ENCODE measurements at regions not wholly inside any gene's neighbourhood (a gene's known extent, or its start where the extent isn't known, plus 50 kb on each side); places are given as distances from the start of the nearest gene placed in this dataset.

- H3K27ac ChIP-seq: no peak overlapping the region
- no peak overlapping the region for H3K4me3 ChIP-seq
- TF ChIP-seq HMGXB4 (CRISPR knock-in tag; IDR thresholded peaks at IDR 0.05; ENCODE audit: borderline replicate concordance): no peak
- TF ChIP-seq E2F6 (IDR thresholded peaks at IDR 0.05; ENCODE audit: borderline replicate concordance, low read depth): no peak
- TF ChIP-seq FOXS1 (CRISPR knock-in tag; IDR thresholded peaks at IDR 0.05): no peak
- no peak for TF ChIP-seq BHLHE40 (IDR thresholded peaks at IDR 0.05; ENCODE audit: low read depth, low read length)
- no peak for TF ChIP-seq NPAS2 (CRISPR knock-in tag; IDR thresholded peaks at IDR 0.05; ENCODE audit: borderline replicate concordance)
- no peak for TF ChIP-seq POLR2AphosphoS2 (conservative IDR thresholded peaks at IDR 0.05; ENCODE audit: low read length)
- TF ChIP-seq ATOH8 (CRISPR knock-in tag; IDR thresholded peaks at IDR 0.05; ENCODE audit: low read depth): no peak
- TF ChIP-seq CBX8 (IDR thresholded peaks at IDR 0.05): no peak
- TF ChIP-seq TFCP2L1 (CRISPR knock-in tag; IDR thresholded peaks at IDR 0.05): no peak
- TF ChIP-seq HES2 (IDR thresholded peaks at IDR 0.05): no peak
- no peak for TF ChIP-seq USF2 (IDR thresholded peaks at IDR 0.05)
- no peak for TF ChIP-seq RARB (CRISPR knock-in tag; IDR thresholded peaks at IDR 0.05)
- TF ChIP-seq FOSB (CRISPR knock-in tag; IDR thresholded peaks at IDR 0.05): no peak
- no peak for TF ChIP-seq POLR2A (IDR thresholded peaks at IDR 0.05; ENCODE audit: low read length)
- TF ChIP-seq BCL3 (IDR thresholded peaks at IDR 0.05): no peak
- TF ChIP-seq FOSL2 (IDR thresholded peaks at IDR 0.05): no peak
- no peak for TF ChIP-seq FOSL2 (CRISPR knock-in tag; IDR thresholded peaks at IDR 0.05)
- no peaks in the 10 kb centered on the region for H3K4me1 ChIP-seq
- ChIA-PET POLR2A (no interaction called here), CTCF (interaction anchor here (0.6 kb wide), 1 partner anchor 429 kb away, joined by 3 read pairs; no protein-coding TSS in a partner anchor)
- ATAC-seq (no peak), DNase-seq (ENCODE audit: low read depth in 1 of 2, low spot score in 1 of 2) (no peak), FAIRE-seq (no peak)
- no peaks in the 10 kb centered on the region for H3K9me3 ChIP-seq
- no peak overlapping the region for H3K4me2 ChIP-seq
- 86% methylated on average over 7 of the region's 7 CpGs for WGBS (ENCODE audit: missing lambda C conversion rate)
These were observed 90.2 kb upstream of the BTG1 start for GRCh38 chr12:92235703-92236472.

GRCh38 chr12:92234533-92234932, 88.9 kb upstream of the BTG1 start:
- ATAC-seq: no peak
- WGBS (ENCODE audit: missing lambda C conversion rate): 97% methylated on average over 1 of the region's 1 CpG
- no peak for TF ChIP-seq RCOR1 (IDR thresholded peaks at IDR 0.05; ENCODE audit: low read depth, low read length)
- TF ChIP-seq JUNB (IDR thresholded peaks at IDR 0.05): no peak
- CTCF ChIA-PET: no interaction called here
- no peak for FAIRE-seq
- no peak overlapping the region for H3K4me3 ChIP-seq
- DNase-seq (ENCODE audit: low read depth in 1 of 2, low spot score in 1 of 2): no peak
- no peaks in the 10 kb centered on the region for H3K9me3 ChIP-seq
- H3K4me2 ChIP-seq: no peak overlapping the region
- POLR2A ChIA-PET: no interaction called here
- no peaks in the 10 kb centered on the region for H3K4me1 ChIP-seq
- H3K27ac ChIP-seq: no peak overlapping the region

All from A549 (cell line).